LNCAP (cell line): ENCODE measurements at regions not wholly inside any gene's neighbourhood (a gene's known extent, or its start where the extent isn't known, plus 50 kb on each side); places are given as distances from the start of the nearest gene placed in this dataset.

ENCODE experiments used
- CTCF ChIP-seq: fragments of 450-650 bp; IDR thresholded peaks from 2 replicates; pipeline ENCODE4 v1.5.1; 2017; ENCODE audit warnings: mild to moderate bottlenecking

- no peak for TF ChIP-seq CTCF
Observed at GRCh38 chr11:27907530-27907929, 200.4 kb downstream of the KIF18A start.

GRCh38 chr11:27907091-27907490, 200.9 kb downstream of the KIF18A start:
- no peak for TF ChIP-seq CTCF

GRCh38 chr11:27904358-27905055, 203.4 kb downstream of the KIF18A start:
- TF ChIP-seq CTCF: no peak

- no peak for TF ChIP-seq CTCF
Observed at GRCh38 chr11:27902981-27903624, 202.8 kb upstream of the BDNF start.

- TF ChIP-seq CTCF: no peak
Observed at GRCh38 chr11:27898166-27898565, 197.9 kb upstream of the BDNF start.

- TF ChIP-seq CTCF: no peak
Observed at GRCh38 chr11:27896096-27896495, 195.8 kb upstream of the BDNF start.

- TF ChIP-seq CTCF: no peak
Observed at GRCh38 chr11:27894552-27894951, 194.3 kb upstream of the BDNF start.
